ENCODE measurements at regions not wholly inside any gene's neighbourhood (a gene's known extent, or its start where the extent isn't known, plus 50 kb on each side); places are given as distances from the start of the nearest gene placed in this dataset.

- H3K4me3 Mint-ChIP-seq: no peak overlapping the region
- H3K27ac Mint-ChIP-seq: no peak overlapping the region
- DNase-seq (ENCODE audit: low spot score in 2 of 2, unreplicated experiment in 2 of 2): no peak
- no peaks in the 10 kb centered on the region for H3K27me3 Mint-ChIP-seq (ENCODE audit: low read depth)
- peaks cover 98% of the 10 kb centered on the region for H3K9me3 Mint-ChIP-seq
- H3K4me1 Mint-ChIP-seq: no peaks in the 10 kb centered on the region
- no peak for TF ChIP-seq CTCF (IDR thresholded peaks at IDR 0.05; ENCODE audit: unreplicated experiment)
- no peaks in the 10 kb centered on the region for H3K36me3 Mint-ChIP-seq
Measured at GRCh38 chr16:35689764-35690163, 2230.4 kb downstream of the TP53TG3F start.

DNA sequence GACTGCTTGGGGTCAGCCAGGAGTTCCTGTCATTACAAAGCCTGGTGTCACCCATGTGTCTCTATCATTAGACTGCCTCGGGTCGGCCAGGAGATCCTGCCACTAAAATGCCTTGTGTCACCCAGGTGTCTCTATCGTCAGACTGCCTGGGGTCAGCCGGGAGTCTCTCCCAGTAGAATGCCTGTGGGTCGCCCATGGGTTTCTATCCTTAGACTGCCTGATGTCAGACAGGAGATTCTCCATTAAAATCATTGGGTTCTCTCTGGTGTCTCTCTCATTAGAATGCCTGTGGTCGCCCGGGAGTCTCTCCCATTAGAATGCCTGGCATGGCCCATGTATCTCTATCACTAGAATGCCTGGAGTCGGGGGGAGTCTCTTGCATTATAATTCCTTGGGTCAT is 2231.0 kb downstream of the TP53TG3F start:
- Mint-ChIP-seq H3K9me3 (peaks cover 98% of the 10 kb centered on the region), H3K4me1 (no peaks in the 10 kb centered on the region), H3K36me3 (no peaks in the 10 kb centered on the region), H3K27ac (no peak overlapping the region), H3K27me3 (ENCODE audit: low read depth) (no peaks in the 10 kb centered on the region), H3K4me3 (no peak overlapping the region)
- DNase-seq (ENCODE audit: low spot score in 2 of 2, unreplicated experiment in 2 of 2): no peak
- TF ChIP-seq CTCF (IDR thresholded peaks at IDR 0.05; ENCODE audit: unreplicated experiment): no peak

- Mint-ChIP-seq H3K27me3 (ENCODE audit: low read depth) (no peaks in the 10 kb centered on the region), H3K4me1 (no peaks in the 10 kb centered on the region), H3K36me3 (no peaks in the 10 kb centered on the region), H3K9me3 (peaks cover 96% of the 10 kb centered on the region), H3K27ac (no peak overlapping the region), H3K4me3 (no peak overlapping the region)
- no peak for TF ChIP-seq CTCF (IDR thresholded peaks at IDR 0.05; ENCODE audit: unreplicated experiment)
- DNase-seq (ENCODE audit: low spot score in 2 of 2, unreplicated experiment in 2 of 2): no peak
Measured at GRCh38 chr16:35691057-35691456, 2231.6 kb downstream of the TP53TG3F start.

- no peak for TF ChIP-seq CTCF (IDR thresholded peaks at IDR 0.05; ENCODE audit: unreplicated experiment)
- Mint-ChIP-seq H3K9me3 (peaks cover 85% of the 10 kb centered on the region), H3K4me3 (no peak overlapping the region), H3K36me3 (no peaks in the 10 kb centered on the region), H3K27ac (no peak overlapping the region), H3K4me1 (no peaks in the 10 kb centered on the region), H3K27me3 (ENCODE audit: low read depth) (no peaks in the 10 kb centered on the region)
- no peak for DNase-seq (ENCODE audit: low spot score in 2 of 2, unreplicated experiment in 2 of 2)
Measured at GRCh38 chr16:35692824-35693223, 2233.4 kb downstream of the TP53TG3F start.

DNA sequence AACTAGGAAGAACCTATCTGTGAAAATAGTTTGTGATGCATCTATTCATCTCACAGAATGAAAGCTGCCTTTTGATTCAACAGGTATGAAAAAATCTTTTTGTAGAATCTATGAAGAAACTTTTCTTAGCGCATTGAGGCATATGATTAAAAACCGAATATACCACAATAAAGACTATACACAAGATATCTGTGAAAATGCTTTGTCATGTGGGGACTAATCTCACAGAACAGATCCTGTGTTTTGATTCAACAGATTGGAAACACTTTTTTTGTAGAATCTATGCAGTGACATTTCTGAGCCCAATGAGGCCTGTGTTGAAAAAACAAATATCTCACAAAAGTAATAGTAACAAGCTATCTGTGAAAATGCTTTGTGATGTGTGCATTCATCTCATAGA is 2247.5 kb downstream of the TP53TG3F start:
- H3K36me3 Mint-ChIP-seq: peaks cover 3% of the 10 kb centered on the region
- H3K9me3 Mint-ChIP-seq: peaks cover 45% of the 10 kb centered on the region
- H3K27me3 Mint-ChIP-seq (ENCODE audit: low read depth): no peaks in the 10 kb centered on the region
- no peak for TF ChIP-seq CTCF (IDR thresholded peaks at IDR 0.05; ENCODE audit: unreplicated experiment)
- no peaks in the 10 kb centered on the region for H3K4me1 Mint-ChIP-seq
- DNase-seq (ENCODE audit: low spot score in 2 of 2, unreplicated experiment in 2 of 2): no peak
- H3K4me3 Mint-ChIP-seq: no peak overlapping the region
- no peak overlapping the region for H3K27ac Mint-ChIP-seq

DNA sequence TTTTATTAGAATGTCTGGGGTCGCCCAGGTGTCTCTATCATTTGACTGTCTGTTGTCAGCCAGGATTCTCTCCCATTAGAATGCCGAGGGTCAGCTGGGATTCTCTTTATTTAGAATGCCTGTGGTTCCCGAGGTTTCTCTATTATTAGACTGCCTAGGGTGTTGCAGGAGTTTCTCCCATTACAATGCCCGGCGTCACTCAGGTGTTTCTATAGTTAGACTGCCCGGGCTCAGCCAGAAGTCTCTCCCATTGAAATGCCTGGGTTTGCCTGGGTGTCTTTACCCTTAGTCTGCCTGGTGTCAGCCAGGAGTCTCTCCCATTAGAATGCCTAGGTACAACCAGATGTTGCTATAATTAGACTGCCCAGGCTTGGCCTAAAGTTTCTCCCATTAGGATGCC is 2252.0 kb downstream of the TP53TG3F start:
- TF ChIP-seq CTCF (IDR thresholded peaks at IDR 0.05; ENCODE audit: unreplicated experiment): no peak
- Mint-ChIP-seq H3K4me3 (no peak overlapping the region), H3K36me3 (no peaks in the 10 kb centered on the region), H3K4me1 (no peaks in the 10 kb centered on the region), H3K9me3 (peaks cover 58% of the 10 kb centered on the region), H3K27me3 (ENCODE audit: low read depth) (no peaks in the 10 kb centered on the region), H3K27ac (no peak overlapping the region)
- peak in 1 of 2 experiments; percentile 22 for DNase-seq (ENCODE audit: low spot score in 2 of 2, unreplicated experiment in 2 of 2)
